ENCODE measurements at regions not wholly inside any gene's neighbourhood (a gene's known extent, or its start where the extent isn't known, plus 50 kb on each side); places are given as distances from the start of the nearest gene placed in this dataset.

DNA sequence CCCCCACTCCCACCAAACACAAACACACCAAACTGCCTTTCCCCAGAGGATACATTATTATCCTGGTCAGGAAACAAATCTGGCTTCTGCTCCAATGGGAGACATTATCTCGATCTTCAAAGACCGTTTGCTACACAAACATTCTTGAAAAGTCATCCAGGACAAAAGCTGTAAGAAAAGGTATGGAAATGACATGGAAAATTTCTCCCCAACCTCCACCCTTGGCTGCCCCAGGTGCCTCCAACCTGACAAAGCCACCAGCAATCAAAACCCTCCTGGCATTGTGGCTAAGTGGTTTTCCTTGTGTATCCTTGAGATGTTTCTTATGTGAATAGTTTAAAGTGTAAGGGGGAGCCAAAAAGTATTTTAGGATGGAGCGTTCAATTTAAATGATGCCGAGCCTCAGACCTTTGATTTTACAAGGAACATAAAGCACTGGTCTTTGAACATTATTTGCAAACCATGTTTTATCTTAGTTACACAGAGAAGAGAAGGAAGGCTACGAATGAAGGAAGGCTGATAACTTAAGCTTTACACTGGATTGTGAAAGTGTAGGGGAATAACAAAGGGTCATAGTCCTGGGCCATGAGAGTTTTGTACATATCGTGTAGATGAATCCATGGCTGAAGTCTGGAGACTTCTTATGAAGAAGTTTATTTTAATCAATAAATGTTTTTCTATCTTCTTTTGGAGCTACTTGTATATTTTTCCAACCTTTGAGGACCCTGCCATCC lies 418.9 kb upstream of the TMTC1 start:
- no peak overlapping the region for H3K4me3 ChIP-seq (ENCODE audit: low read length)
- peaks cover 6% of the 10 kb centered on the region for H3K4me1 ChIP-seq (ENCODE audit: control insufficient read depth, insufficient read depth, low read length)
- no peaks in the 10 kb centered on the region for H3K36me3 ChIP-seq (ENCODE audit: control insufficient read depth, insufficient read depth, low read length, severe bottlenecking)
- DNase-seq (ENCODE audit: low read depth), result no peak
- H3K9me3 ChIP-seq (ENCODE audit: control insufficient read depth, low read length), result no peaks in the 10 kb centered on the region
- peaks cover 50% of the 10 kb centered on the region for H3K27me3 ChIP-seq (replicated peaks; ENCODE audit: control insufficient read depth, insufficient read depth, low read length)
- no peak overlapping the region for H3K9ac ChIP-seq (ENCODE audit: low read length)

DNA sequence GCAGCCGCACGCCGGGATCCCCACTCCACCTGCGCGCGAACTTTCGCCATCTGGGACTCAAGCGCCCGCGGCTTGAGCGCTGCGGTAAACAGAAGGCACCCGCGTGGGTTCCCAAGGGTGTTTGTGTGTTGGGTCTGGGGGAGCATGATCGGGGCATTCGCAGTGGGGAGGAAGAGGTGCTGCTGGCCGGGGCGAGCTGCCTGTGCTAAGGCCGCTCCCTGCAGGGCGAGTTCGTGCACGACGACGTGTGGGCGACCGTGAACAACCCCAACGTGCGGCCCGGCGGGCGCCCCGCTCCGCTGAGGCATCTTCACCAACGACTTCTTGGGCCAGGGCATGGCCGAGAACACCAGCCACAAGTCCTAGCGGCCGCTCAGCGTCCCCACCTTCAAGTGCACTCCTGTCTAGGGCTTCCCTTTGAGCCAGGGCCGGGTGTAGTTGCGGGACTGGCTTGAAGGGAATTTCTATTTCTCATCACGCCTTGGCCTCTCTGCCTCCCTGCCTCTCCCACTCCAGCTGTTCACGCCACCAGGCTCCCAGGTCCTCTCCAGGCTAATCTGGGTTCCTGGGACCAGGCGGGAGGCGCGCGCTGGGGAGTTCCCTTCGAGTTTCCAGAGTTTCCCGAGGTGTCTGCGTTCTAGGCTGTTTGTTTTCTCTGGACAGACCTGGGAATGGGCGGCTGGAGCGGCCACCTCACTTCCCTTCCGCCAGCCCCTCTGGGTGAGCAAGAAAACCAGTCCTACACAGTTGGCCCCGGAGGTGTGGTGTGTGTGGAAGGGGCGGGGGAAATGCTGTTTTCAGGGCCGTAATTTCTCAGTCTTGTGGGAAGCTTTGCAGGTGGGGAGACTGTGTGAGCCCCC lies 417.8 kb upstream of the TMTC1 start:
- Histone ChIP-seq H3K27me3 (replicated peaks; ENCODE audit: control insufficient read depth, insufficient read depth, low read length) (peaks cover 50% of the 10 kb centered on the region), H3K9ac (ENCODE audit: low read length) (no peak overlapping the region), H3K4me1 (ENCODE audit: control insufficient read depth, insufficient read depth, low read length) (peaks cover 4% of the 10 kb centered on the region), H3K9me3 (ENCODE audit: control insufficient read depth, low read length) (no peaks in the 10 kb centered on the region), H3K36me3 (ENCODE audit: control insufficient read depth, insufficient read depth, low read length, severe bottlenecking) (no peaks in the 10 kb centered on the region), H3K4me3 (ENCODE audit: low read length) (peak overlapping the region; percentile 70)
- DNase-seq (ENCODE audit: low read depth), result no peak

DNA sequence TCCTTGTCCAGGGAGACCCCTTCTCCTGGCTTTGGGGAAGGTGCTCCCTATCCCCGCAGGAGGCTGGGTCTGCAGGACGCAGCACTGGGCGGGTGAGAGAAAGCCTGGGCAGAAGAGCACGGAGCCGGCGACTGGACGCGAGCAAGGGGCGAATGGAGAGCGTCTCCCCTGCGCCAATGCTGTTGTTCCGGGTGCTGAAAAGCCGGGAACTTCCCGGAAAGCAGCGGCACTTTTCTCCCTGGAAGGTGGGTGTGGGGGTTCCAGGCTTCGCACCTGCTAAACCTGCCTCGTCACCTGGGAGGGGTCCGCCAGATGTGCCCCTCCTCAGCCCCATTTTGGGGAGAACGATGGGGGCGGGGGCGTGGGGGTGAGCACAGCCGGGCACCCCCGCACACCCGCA lies 417.1 kb upstream of the TMTC1 start:
- Histone ChIP-seq H3K36me3 (ENCODE audit: control insufficient read depth, insufficient read depth, low read length, severe bottlenecking) (no peaks in the 10 kb centered on the region), H3K4me3 (ENCODE audit: low read length) (peak overlapping the region; percentile 70), H3K9ac (ENCODE audit: low read length) (no peak overlapping the region), H3K9me3 (ENCODE audit: control insufficient read depth, low read length) (no peaks in the 10 kb centered on the region), H3K4me1 (ENCODE audit: control insufficient read depth, insufficient read depth, low read length) (peaks cover 4% of the 10 kb centered on the region), H3K27me3 (replicated peaks; ENCODE audit: control insufficient read depth, insufficient read depth, low read length) (peaks cover 50% of the 10 kb centered on the region)
- DNase-seq (ENCODE audit: low read depth), result peak; percentile 7

DNA sequence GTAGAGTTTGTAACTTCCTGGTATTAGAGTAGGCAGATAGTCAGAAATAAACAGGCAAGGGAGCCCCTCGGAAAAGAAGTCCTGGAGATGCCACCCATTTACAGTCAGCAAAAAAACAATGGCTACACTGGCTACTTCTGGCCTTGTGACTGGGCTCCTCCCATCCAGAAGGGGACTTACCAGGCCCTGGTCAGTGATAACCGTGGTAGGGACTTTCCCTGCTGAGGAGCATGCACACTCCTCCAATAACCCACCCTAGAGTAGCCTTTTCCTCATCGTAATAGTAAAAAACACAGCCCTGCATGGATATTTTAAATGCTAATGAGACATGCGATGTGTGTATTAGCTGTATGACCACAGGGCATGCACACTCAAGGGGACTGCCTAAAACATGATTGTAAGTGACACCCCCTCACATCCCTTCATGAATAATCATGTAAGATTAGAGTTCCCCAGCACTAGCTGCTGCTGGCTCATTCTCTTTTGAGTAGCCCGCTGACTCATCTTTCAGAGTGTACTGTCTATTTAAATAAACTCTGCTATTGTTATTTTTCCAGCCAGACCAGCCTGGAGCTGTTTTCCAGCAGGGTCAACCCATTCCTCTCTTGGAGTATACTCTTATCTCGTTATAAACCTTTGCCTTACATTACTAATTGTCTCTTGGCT lies 413.8 kb upstream of the TMTC1 start:
- Histone ChIP-seq H3K4me3 (ENCODE audit: low read length) (no peak overlapping the region), H3K36me3 (ENCODE audit: control insufficient read depth, insufficient read depth, low read length, severe bottlenecking) (no peaks in the 10 kb centered on the region), H3K9ac (ENCODE audit: low read length) (no peak overlapping the region), H3K9me3 (ENCODE audit: control insufficient read depth, low read length) (no peaks in the 10 kb centered on the region), H3K4me1 (ENCODE audit: control insufficient read depth, insufficient read depth, low read length) (peaks cover 4% of the 10 kb centered on the region), H3K27me3 (replicated peaks; ENCODE audit: control insufficient read depth, insufficient read depth, low read length) (peaks cover 29% of the 10 kb centered on the region)
- peak; percentile 61 for DNase-seq (ENCODE audit: low read depth)

DNA sequence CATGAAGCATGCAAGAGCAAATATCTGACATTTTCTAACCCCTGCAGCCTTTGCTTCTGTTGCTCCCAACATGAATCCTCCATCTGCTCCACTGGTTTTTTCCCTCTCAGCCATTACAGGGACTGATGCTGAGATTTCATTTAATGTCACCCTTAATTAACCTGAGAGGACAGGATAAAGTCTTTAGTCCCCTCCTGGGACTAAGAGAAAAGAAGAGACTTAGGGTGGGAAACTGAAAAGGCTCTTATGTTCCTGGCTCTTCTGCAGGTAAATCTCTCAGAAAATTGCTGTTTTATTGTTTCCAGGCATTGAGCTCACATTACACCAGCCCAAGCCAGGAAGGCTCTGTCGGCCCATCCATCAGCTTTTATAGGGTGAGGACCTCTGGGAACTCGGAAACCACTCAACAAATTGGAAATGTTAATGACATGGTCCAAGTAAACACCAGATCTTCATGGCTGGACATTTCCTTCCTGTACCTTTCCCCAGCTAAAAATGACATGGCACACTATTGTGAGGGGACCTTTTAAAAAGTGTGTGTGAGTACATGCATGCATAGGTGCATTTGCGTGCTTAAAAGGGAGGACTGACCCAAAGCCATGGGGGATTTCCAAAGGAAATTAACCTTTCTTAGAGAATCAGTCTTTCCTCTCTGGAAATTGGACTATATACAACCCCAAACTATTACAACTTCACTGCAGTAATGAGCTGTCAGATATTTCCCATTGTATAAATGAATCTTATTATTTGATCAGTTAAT lies 408.1 kb upstream of the TMTC1 start:
- H3K27me3 ChIP-seq (replicated peaks; ENCODE audit: control insufficient read depth, insufficient read depth, low read length), result no peaks in the 10 kb centered on the region
- DNase-seq (ENCODE audit: low read depth), result no peak
- H3K9me3 ChIP-seq (ENCODE audit: control insufficient read depth, low read length), result no peaks in the 10 kb centered on the region
- no peak overlapping the region for H3K9ac ChIP-seq (ENCODE audit: low read length)
- no peak overlapping the region for H3K4me3 ChIP-seq (ENCODE audit: low read length)
- H3K4me1 ChIP-seq (ENCODE audit: control insufficient read depth, insufficient read depth, low read length), result no peaks in the 10 kb centered on the region
- no peaks in the 10 kb centered on the region for H3K36me3 ChIP-seq (ENCODE audit: control insufficient read depth, insufficient read depth, low read length, severe bottlenecking)

DNA sequence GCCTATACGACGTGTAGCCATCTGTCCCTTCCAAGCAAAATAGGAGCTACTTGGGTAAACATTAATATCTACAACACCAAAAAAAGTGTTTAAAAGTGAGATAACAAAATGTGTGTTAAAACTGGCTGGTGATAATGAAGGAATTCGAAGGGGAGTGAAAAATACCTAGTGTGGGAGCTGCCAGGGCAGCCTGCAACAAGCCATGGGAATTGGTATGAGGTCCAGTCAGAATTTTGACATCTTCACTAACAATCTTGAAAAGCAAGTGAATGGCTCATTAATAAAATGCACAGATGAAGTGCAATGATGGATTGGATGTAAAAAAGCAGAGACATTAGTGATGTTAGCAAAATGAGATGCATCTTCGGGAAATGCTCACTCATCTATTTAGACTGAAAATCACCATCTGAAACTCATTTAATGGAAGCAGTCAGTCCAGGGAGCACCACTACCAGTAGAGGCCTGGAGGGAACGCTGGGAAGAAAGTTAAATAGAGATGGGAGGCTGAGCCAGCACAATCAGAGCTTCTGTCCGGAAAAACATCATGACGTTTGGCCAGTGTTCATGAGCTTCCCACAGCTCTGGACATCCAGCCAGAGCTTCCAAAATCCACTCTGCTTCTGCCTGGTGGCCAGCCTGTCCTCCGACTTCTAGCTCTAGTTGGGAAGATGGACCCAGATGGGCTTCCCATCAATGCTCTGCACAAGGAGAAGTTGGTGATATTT lies 405.0 kb upstream of the TMTC1 start:
- Histone ChIP-seq H3K27me3 (replicated peaks; ENCODE audit: control insufficient read depth, insufficient read depth, low read length) (no peaks in the 10 kb centered on the region), H3K4me1 (ENCODE audit: control insufficient read depth, insufficient read depth, low read length) (no peaks in the 10 kb centered on the region), H3K9me3 (ENCODE audit: control insufficient read depth, low read length) (no peaks in the 10 kb centered on the region), H3K36me3 (ENCODE audit: control insufficient read depth, insufficient read depth, low read length, severe bottlenecking) (no peaks in the 10 kb centered on the region), H3K4me3 (ENCODE audit: low read length) (no peak overlapping the region), H3K9ac (ENCODE audit: low read length) (no peak overlapping the region)
- no peak for DNase-seq (ENCODE audit: low read depth)

DNA sequence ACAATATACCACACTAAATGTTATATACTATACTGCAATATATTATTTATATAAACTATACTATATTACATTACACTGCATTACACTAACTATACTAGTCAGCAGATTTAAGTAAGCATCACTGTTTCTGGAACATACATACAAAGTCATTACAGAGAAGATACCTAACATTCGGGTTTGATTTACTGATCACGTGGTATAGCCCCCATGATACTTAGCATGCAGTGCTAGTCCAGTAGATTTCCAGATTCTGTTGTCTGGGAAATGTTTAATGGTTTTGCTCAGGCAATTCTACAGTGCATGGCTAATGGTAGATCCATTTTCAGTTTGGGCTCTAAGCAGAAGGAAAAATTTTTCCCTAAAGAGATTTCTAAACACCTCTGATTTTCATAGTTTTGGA lies 403.7 kb upstream of the TMTC1 start:
- Histone ChIP-seq H3K4me3 (ENCODE audit: low read length) (no peak overlapping the region), H3K4me1 (ENCODE audit: control insufficient read depth, insufficient read depth, low read length) (no peaks in the 10 kb centered on the region), H3K9ac (ENCODE audit: low read length) (no peak overlapping the region), H3K27me3 (replicated peaks; ENCODE audit: control insufficient read depth, insufficient read depth, low read length) (peaks cover 4% of the 10 kb centered on the region), H3K36me3 (ENCODE audit: control insufficient read depth, insufficient read depth, low read length, severe bottlenecking) (no peaks in the 10 kb centered on the region), H3K9me3 (ENCODE audit: control insufficient read depth, low read length) (peaks cover 6% of the 10 kb centered on the region)
- DNase-seq (ENCODE audit: low read depth), result no peak

DNA sequence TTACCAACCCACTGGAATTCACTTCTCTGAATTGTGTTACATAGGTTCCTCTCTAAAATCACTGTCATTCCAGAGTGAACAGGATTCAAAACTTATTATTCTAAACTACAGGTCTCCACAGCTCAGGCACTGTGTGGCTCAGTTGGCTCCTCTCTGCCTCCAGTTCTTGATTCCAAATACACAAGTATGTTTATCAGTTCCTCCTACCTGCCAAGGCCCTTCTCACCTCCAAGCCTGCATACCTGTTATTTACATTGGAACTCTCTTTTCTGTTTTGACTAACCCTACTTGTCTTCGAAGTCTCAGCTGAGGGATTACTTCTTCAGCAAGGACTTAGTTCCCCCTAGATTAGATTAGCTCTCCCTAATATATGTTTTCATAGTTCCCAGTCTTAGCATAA lies 397.6 kb upstream of the TMTC1 start:
- Histone ChIP-seq H3K4me1 (ENCODE audit: control insufficient read depth, insufficient read depth, low read length) (no peaks in the 10 kb centered on the region), H3K27me3 (replicated peaks; ENCODE audit: control insufficient read depth, insufficient read depth, low read length) (peaks cover 5% of the 10 kb centered on the region), H3K36me3 (ENCODE audit: control insufficient read depth, insufficient read depth, low read length, severe bottlenecking) (no peaks in the 10 kb centered on the region), H3K9ac (ENCODE audit: low read length) (no peak overlapping the region), H3K9me3 (ENCODE audit: control insufficient read depth, low read length) (peaks cover 7% of the 10 kb centered on the region), H3K4me3 (ENCODE audit: low read length) (no peak overlapping the region)
- no peak for DNase-seq (ENCODE audit: low read depth)

DNA sequence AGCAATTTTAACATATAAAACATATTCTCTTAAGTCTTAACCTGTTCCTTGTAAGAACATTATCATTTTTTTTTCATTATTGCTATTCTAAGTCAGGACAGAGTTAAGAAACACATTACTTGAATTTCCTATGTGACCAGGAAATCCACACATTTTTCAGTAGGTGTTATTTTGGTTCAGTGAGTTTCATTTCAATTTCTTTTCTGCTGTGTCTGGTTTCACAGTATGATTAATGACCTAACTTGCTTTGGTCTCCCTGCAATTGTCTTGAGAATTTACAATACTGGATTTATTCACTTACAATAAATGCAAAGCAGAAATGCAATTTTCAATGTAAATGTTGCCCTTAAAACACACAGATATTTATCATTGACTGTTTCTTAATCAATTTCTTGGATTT lies 396.9 kb upstream of the TMTC1 start:
- H3K9ac ChIP-seq (ENCODE audit: low read length), result no peak overlapping the region
- H3K9me3 ChIP-seq (ENCODE audit: control insufficient read depth, low read length), result peaks cover 7% of the 10 kb centered on the region
- peaks cover 8% of the 10 kb centered on the region for H3K27me3 ChIP-seq (replicated peaks; ENCODE audit: control insufficient read depth, insufficient read depth, low read length)
- no peaks in the 10 kb centered on the region for H3K36me3 ChIP-seq (ENCODE audit: control insufficient read depth, insufficient read depth, low read length, severe bottlenecking)
- no peak overlapping the region for H3K4me3 ChIP-seq (ENCODE audit: low read length)
- DNase-seq (ENCODE audit: low read depth), result no peak
- H3K4me1 ChIP-seq (ENCODE audit: control insufficient read depth, insufficient read depth, low read length), result no peaks in the 10 kb centered on the region

DNA sequence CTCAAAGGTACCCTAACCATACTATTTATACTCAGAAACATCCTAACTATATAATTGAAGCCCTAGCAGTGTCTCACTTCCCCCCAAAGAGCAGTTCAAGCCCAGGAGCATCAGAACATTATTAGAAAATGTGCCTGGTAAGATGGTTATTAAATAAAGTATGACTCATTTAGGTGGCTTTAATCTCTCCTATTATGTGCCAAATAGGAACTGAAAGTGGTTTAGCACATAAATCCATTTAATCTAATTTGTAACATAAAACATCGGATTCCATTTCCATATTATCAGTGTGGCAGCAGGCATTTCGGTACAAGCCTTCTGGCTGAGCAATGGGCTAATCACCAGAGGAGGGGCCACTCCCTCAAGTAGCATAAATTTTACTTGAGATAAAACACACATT lies 395.2 kb upstream of the TMTC1 start:
- no peaks in the 10 kb centered on the region for H3K4me1 ChIP-seq (ENCODE audit: control insufficient read depth, insufficient read depth, low read length)
- H3K4me3 ChIP-seq (ENCODE audit: low read length), result no peak overlapping the region
- peaks cover 7% of the 10 kb centered on the region for H3K9me3 ChIP-seq (ENCODE audit: control insufficient read depth, low read length)
- no peak for DNase-seq (ENCODE audit: low read depth)
- no peak overlapping the region for H3K9ac ChIP-seq (ENCODE audit: low read length)
- H3K36me3 ChIP-seq (ENCODE audit: control insufficient read depth, insufficient read depth, low read length, severe bottlenecking), result no peaks in the 10 kb centered on the region
- H3K27me3 ChIP-seq (replicated peaks; ENCODE audit: control insufficient read depth, insufficient read depth, low read length), result peaks cover 10% of the 10 kb centered on the region
